Astrocyte (in vitro differentiated cells and primary cell): ENCODE measurements at regions not wholly inside any gene's neighbourhood (a gene's known extent, or its start where the extent isn't known, plus 50 kb on each side); places are given as distances from the start of the nearest gene placed in this dataset.

Experiments
- EZH2 ChIP-seq: IDR thresholded peaks from 2 replicates; pipeline ENCODE4 v1.6.1; 2012; ENCODE audit warnings: mild to moderate bottlenecking, low read length, inconsistent platforms; ENCODE audit not compliant: insufficient read depth
- TF ChIP-seq, protein P1 (sequence below): IDR thresholded peaks from 2 replicates; pipeline ENCODE4 v1.5.1; 2011; ENCODE audit warnings: low read depth, mild to moderate bottlenecking, inconsistent platforms, low read length, moderate library complexity; ENCODE audit not compliant: insufficient read depth

DNA sequence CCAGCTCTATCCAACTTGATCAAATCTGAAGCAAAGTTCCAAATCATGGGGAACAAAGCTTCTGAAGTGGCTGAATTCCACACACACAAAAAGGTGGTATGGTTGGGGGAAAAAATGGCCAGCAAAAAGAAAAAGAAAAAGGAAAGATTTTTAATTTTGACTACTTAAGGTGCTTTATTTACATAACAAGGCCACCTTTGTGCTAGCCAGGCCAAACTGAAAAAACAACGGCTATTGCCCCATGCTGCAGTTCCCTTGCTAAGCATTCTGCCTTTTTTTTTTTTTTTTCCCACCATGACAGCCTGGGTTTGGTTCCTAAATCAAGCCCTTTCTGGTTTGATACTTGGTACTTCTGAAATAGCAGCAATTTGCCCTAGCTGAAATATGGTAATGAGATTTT lies 66.5 kb upstream of the DAZL start:
- TF ChIP-seq EZH2: no peak
- TF ChIP-seq, protein P1, sequence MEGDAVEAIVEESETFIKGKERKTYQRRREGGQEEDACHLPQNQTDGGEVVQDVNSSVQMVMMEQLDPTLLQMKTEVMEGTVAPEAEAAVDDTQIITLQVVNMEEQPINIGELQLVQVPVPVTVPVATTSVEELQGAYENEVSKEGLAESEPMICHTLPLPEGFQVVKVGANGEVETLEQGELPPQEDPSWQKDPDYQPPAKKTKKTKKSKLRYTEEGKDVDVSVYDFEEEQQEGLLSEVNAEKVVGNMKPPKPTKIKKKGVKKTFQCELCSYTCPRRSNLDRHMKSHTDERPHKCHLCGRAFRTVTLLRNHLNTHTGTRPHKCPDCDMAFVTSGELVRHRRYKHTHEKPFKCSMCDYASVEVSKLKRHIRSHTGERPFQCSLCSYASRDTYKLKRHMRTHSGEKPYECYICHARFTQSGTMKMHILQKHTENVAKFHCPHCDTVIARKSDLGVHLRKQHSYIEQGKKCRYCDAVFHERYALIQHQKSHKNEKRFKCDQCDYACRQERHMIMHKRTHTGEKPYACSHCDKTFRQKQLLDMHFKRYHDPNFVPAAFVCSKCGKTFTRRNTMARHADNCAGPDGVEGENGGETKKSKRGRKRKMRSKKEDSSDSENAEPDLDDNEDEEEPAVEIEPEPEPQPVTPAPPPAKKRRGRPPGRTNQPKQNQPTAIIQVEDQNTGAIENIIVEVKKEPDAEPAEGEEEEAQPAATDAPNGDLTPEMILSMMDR: no peak
